Fibroblast of mammary gland (primary cell): ENCODE measurements at regions not wholly inside any gene's neighbourhood (a gene's known extent, or its start where the extent isn't known, plus 50 kb on each side); places are given as distances from the start of the nearest gene placed in this dataset.

ENCODE experiments used
- DNase-seq: peaks from one replicate; pipeline ENCODE4 v3.0.0-alpha.2; 2010; ENCODE audit warnings: low read depth
- H3K4me3 ChIP-seq: 2 replicates; pipeline ENCODE4 v1.5.1; 2011; ENCODE audit warnings: low read depth, mild to moderate bottlenecking, low read length, moderate library complexity; ENCODE audit not compliant: control insufficient read depth
- CTCF ChIP-seq: conservative IDR thresholded peaks from 2 replicates; pipeline ENCODE4 v1.5.1; 2011; ENCODE audit warnings: low read depth, low read length, inconsistent platforms; ENCODE audit not compliant: control insufficient read depth, insufficient read depth

- DNase-seq, result no peak
- no peak overlapping the region for H3K4me3 ChIP-seq
- no peak for TF ChIP-seq CTCF
Measured at GRCh38 chr6:144535630-144536029, 250.5 kb downstream of the UTRN start.

GRCh38 chr6:144536079-144536478 is 250.9 kb downstream of the UTRN start:
- H3K4me3 ChIP-seq, result no peak overlapping the region
- DNase-seq, result no peak
- TF ChIP-seq CTCF, result no peak

- TF ChIP-seq CTCF, result no peak
- peak; percentile 74 for DNase-seq
- H3K4me3 ChIP-seq, result no peak overlapping the region
Measured at GRCh38 chr6:144543006-144543871, 258.1 kb downstream of the UTRN start.

- DNase-seq, result no peak
- H3K4me3 ChIP-seq, result no peak overlapping the region
- no peak for TF ChIP-seq CTCF
Measured at GRCh38 chr6:144544266-144544830, 259.2 kb downstream of the UTRN start.

GRCh38 chr6:144546807-144547206 is 261.7 kb downstream of the UTRN start:
- no peak for TF ChIP-seq CTCF
- DNase-seq, result no peak

GRCh38 chr6:144547409-144547808 is 262.3 kb downstream of the UTRN start:
- no peak for TF ChIP-seq CTCF
- peak; percentile 42 for DNase-seq
- no peak overlapping the region for H3K4me3 ChIP-seq

More at GRCh38 chr6:144546807-144547206, 261.7 kb downstream of the UTRN start:
- no peak overlapping the region for H3K4me3 ChIP-seq
